Activated B cell treated with CpG ODN at 0.5 μM for 24 hours (primary cell): ENCODE measurements at regions not wholly inside any gene's neighbourhood (a gene's known extent, or its start where the extent isn't known, plus 50 kb on each side); places are given as distances from the start of the nearest gene placed in this dataset.

ENCODE experiments used
- ATAC-seq: fragments of 200-7000 bp; cut with Tn5 transposase; one replicate; pipeline ENCODE4 v1.10.0; 2021; ENCODE audit warnings: low read depth, mild to moderate bottlenecking, moderate library complexity
- CTCF ChIA-PET: fragments of 350-600 bp; sonication (Branson Sonifier 250); formaldehyde crosslinking; loops from one replicate; lab custom pipeline; 2021; ENCODE audit warnings: antibody characterized with exemption; lab: Charles Lee
- POLR2A ChIA-PET: fragments of 350-600 bp; sonication (Branson Sonifier 250); formaldehyde crosslinking; loops from one replicate; lab custom pipeline; 2021; ENCODE audit warnings: antibody characterized with exemption; lab: Charles Lee
- DNase-seq: peaks from one replicate; pipeline ENCODE4 v3.0.0; 2022
- H3K27ac Mint-ChIP-seq: one replicate; pipeline ENCODE4 v1.8.0; 2020; ENCODE audit warnings: mixed read lengths
- H3K27me3 Mint-ChIP-seq: one replicate; pipeline ENCODE4 v1.8.0; 2021; ENCODE audit warnings: mixed read lengths
- H3K36me3 Mint-ChIP-seq: one replicate; pipeline ENCODE4 v1.8.0; 2021; ENCODE audit warnings: low read depth, mixed read lengths
- H3K4me1 Mint-ChIP-seq: one replicate; pipeline ENCODE4 v1.8.0; 2021; ENCODE audit warnings: mixed read lengths
- H3K4me3 Mint-ChIP-seq: one replicate; pipeline ENCODE4 v1.8.0; 2020; ENCODE audit warnings: mild to moderate bottlenecking, mixed read lengths
- H3K9me3 Mint-ChIP-seq: one replicate; pipeline ENCODE4 v1.8.0; 2020; ENCODE audit warnings: mixed read lengths
- intact Hi-C: fragments of 100-400 bp; cut with micrococcal nuclease; formaldehyde crosslinking; loops from one replicate; pipeline ENCODE4 v1.15.1; 2024
- TF ChIP-seq, protein P1 (sequence below): fragments of 200-600 bp; IDR thresholded peaks from one replicate; pipeline ENCODE4 v1.8.0; 2022; ENCODE audit warnings: antibody characterized with exemption, mild to moderate bottlenecking

DNA sequence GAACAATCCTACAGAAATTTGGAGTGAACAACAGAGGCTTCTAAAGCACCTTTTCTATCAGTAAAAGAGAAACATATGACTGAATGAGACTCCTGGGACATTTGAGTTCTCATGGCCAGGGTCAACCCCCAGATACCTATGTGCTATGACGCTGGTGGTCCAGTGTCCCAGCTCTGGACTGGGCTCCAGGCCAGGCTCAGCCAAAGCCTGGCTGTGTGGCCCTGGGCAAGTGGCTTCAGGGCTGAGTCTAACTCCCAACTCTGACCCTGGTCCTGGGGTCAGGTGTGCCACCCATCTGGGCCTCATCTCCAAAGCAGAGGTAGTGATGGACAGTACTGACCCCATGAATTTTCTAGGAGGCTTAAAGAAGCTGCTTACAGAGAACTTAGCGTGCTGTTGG lies 147.8 kb downstream of the FBLN2 start:
- no peak overlapping the region for H3K4me3 Mint-ChIP-seq
- ATAC-seq, result no peak
- no peaks in the 10 kb centered on the region for H3K36me3 Mint-ChIP-seq
- H3K4me1 Mint-ChIP-seq, result no peaks in the 10 kb centered on the region
- intact Hi-C loops, result no loop called here
- no peak overlapping the region for H3K27ac Mint-ChIP-seq
- TF ChIP-seq, protein P1, sequence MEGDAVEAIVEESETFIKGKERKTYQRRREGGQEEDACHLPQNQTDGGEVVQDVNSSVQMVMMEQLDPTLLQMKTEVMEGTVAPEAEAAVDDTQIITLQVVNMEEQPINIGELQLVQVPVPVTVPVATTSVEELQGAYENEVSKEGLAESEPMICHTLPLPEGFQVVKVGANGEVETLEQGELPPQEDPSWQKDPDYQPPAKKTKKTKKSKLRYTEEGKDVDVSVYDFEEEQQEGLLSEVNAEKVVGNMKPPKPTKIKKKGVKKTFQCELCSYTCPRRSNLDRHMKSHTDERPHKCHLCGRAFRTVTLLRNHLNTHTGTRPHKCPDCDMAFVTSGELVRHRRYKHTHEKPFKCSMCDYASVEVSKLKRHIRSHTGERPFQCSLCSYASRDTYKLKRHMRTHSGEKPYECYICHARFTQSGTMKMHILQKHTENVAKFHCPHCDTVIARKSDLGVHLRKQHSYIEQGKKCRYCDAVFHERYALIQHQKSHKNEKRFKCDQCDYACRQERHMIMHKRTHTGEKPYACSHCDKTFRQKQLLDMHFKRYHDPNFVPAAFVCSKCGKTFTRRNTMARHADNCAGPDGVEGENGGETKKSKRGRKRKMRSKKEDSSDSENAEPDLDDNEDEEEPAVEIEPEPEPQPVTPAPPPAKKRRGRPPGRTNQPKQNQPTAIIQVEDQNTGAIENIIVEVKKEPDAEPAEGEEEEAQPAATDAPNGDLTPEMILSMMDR, result no peak
- ChIA-PET POLR2A (no interaction called here), CTCF (no interaction called here)
- H3K9me3 Mint-ChIP-seq, result peaks cover 6% of the 10 kb centered on the region
- no peak for DNase-seq
- H3K27me3 Mint-ChIP-seq, result peaks cover 21% of the 10 kb centered on the region

- Mint-ChIP-seq H3K27me3 (peaks cover 17% of the 10 kb centered on the region), H3K9me3 (peaks cover 6% of the 10 kb centered on the region), H3K4me3 (no peak overlapping the region), H3K36me3 (no peaks in the 10 kb centered on the region), H3K27ac (no peak overlapping the region), H3K4me1 (no peaks in the 10 kb centered on the region)
- ChIA-PET CTCF (no interaction called here), POLR2A (no interaction called here)
- no peak for ATAC-seq
- intact Hi-C loops, result no loop called here
- TF ChIP-seq, protein P1, result no peak
- no peak for DNase-seq
Measured at GRCh38 chr3:13693441-13693840, 144.5 kb downstream of the FBLN2 start.

- intact Hi-C loops, result no loop called here
- no peak overlapping the region for H3K27ac Mint-ChIP-seq
- ChIA-PET POLR2A (no interaction called here), CTCF (no interaction called here)
- H3K36me3 Mint-ChIP-seq, result no peaks in the 10 kb centered on the region
- ATAC-seq, result no peak
- H3K9me3 Mint-ChIP-seq, result peaks cover 6% of the 10 kb centered on the region
- no peak for DNase-seq
- TF ChIP-seq, protein P1, result no peak
- peaks cover 7% of the 10 kb centered on the region for H3K27me3 Mint-ChIP-seq
- no peak overlapping the region for H3K4me3 Mint-ChIP-seq
- H3K4me1 Mint-ChIP-seq, result no peaks in the 10 kb centered on the region
Measured at GRCh38 chr3:13690636-13691035, 141.7 kb downstream of the FBLN2 start.

DNA sequence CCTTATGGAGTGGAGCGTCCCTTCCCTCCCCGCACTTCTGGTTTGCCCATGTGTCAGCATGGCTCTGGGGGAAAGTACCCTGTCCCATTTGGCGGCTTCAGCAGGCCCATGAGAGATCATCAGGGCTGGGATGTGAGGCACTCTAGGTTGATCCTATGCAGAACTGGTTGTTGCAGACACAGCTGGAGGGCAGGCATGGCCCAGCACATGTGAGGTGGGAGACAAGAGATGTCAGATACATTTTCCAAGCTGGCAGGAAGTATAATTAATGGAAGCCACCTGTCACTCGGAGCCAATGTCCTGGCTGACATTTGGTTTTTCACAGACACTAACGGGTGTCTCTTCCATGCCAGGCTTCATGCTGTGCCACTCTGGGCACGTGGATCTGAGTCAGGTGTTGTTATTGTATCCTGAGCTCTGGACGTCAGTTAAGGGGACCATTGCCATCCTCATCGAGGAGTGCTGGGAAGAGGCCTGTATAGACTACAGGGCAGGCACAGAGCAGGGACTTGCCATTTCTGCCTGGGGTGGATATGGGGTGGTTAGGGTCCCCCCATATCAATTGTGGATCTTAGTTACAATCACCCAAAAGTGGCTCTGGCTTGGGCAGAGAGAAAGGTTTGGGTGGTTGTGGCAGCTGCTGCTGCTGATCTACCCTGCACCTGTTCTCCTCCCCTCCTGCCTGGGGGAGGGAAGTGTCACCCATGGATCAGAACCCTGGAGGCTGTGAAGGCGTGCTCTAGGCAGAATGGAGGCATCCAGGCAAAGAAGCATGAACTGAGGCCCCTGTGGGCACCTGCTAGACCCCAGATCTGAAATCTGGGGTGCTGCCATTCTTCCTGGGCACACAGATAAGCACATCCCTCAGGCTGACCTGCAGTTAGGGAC lies 140.7 kb downstream of the FBLN2 start:
- no peaks in the 10 kb centered on the region for H3K4me1 Mint-ChIP-seq
- no peak overlapping the region for H3K27ac Mint-ChIP-seq
- no peak overlapping the region for H3K4me3 Mint-ChIP-seq
- H3K36me3 Mint-ChIP-seq, result no peaks in the 10 kb centered on the region
- TF ChIP-seq, protein P1, result no peak
- DNase-seq, result no peak
- ATAC-seq, result no peak
- peaks cover 6% of the 10 kb centered on the region for H3K9me3 Mint-ChIP-seq
- ChIA-PET CTCF (no interaction called here), POLR2A (no interaction called here)
- intact Hi-C loops, result no loop called here
- H3K27me3 Mint-ChIP-seq, result peaks cover 7% of the 10 kb centered on the region

DNA sequence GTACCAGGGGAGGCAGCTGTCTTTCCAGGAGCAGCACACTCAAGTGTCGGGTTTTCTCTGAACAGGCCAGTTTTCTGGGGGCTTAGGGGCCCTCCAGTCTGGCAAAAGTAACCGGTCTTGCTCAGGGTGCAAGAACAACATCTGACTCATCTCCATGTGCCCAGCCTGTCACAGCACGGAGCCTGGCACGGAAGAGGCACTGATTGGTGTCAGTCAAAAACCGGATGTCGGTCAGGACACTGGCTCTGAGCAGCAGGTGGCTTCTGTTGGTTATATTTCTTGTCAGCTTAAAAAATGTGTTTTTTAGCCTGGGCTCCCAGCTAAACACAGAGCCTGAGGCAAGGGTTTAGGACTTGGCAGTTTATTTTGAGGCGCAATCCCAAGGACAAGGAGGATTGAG lies 139.9 kb downstream of the FBLN2 start:
- ChIA-PET CTCF (no interaction called here), POLR2A (no interaction called here)
- Mint-ChIP-seq H3K27ac (no peak overlapping the region), H3K4me3 (no peak overlapping the region), H3K27me3 (peaks cover 7% of the 10 kb centered on the region), H3K4me1 (no peaks in the 10 kb centered on the region), H3K36me3 (no peaks in the 10 kb centered on the region), H3K9me3 (peaks cover 6% of the 10 kb centered on the region)
- no peak for ATAC-seq
- TF ChIP-seq, protein P1, result no peak
- intact Hi-C loops, result no loop called here
- DNase-seq, result no peak
